IPS-NIHi11 (cell line): ENCODE measurements at regions not wholly inside any gene's neighbourhood (a gene's known extent, or its start where the extent isn't known, plus 50 kb on each side); places are given as distances from the start of the nearest gene placed in this dataset.
"Not testable (repeated sequence)": the region's sequence is repeated elsewhere in the genome, so short reads cannot be mapped to it uniquely, and the experiment has no call there.

Experiments used
- DNase-seq: peaks from one replicate; pipeline ENCODE4 v3.0.0; 2012; ENCODE audit warnings: mixed read lengths, low spot score

GRCh38 chr5:113721171-113721570, 207.7 kb downstream of the YTHDC2 start:
- no peak for DNase-seq

GRCh38 chr5:113723021-113723420, 209.5 kb downstream of the YTHDC2 start:
- DNase-seq, result no peak

GRCh38 chr5:113735751-113736150, 222.3 kb downstream of the YTHDC2 start:
- DNase-seq, result no peak

GRCh38 chr5:113742176-113742575, 228.7 kb downstream of the YTHDC2 start:
- DNase-seq, result no peak

GRCh38 chr5:113742639-113743038, 229.1 kb downstream of the YTHDC2 start:
- no peak for DNase-seq

- no peak for DNase-seq
These were observed 234.9 kb downstream of the YTHDC2 start for GRCh38 chr5:113748403-113748802.

- DNase-seq, result peak; percentile 14
These were observed 235.8 kb downstream of the YTHDC2 start for GRCh38 chr5:113749334-113749733.

- not testable (repeated sequence) for DNase-seq
These were observed 239.7 kb downstream of the YTHDC2 start for GRCh38 chr5:113753182-113753581.

- DNase-seq, result no peak
These were observed 242.0 kb downstream of the YTHDC2 start for GRCh38 chr5:113755516-113755915.

- DNase-seq, result no peak
These were observed 244.0 kb downstream of the YTHDC2 start for GRCh38 chr5:113757508-113757907.

GRCh38 chr5:113759505-113759904, 246.0 kb downstream of the YTHDC2 start:
- no peak for DNase-seq

- DNase-seq, result peak; percentile 19
These were observed 247.0 kb downstream of the YTHDC2 start for GRCh38 chr5:113760486-113760885.

- no peak for DNase-seq
These were observed 248.1 kb downstream of the YTHDC2 start for GRCh38 chr5:113761594-113761993.

GRCh38 chr5:113764382-113764781, 250.9 kb downstream of the YTHDC2 start:
- DNase-seq, result no peak

GRCh38 chr5:113766827-113767226, 253.3 kb downstream of the YTHDC2 start:
- not testable (repeated sequence) for DNase-seq

GRCh38 chr5:113770648-113771047, 257.2 kb downstream of the YTHDC2 start:
- DNase-seq, result peak; percentile 25

- DNase-seq, result no peak
These were observed 258.0 kb downstream of the YTHDC2 start for GRCh38 chr5:113771483-113771882.

GRCh38 chr5:113776168-113776567, 262.7 kb downstream of the YTHDC2 start:
- peak; percentile 31 for DNase-seq

- DNase-seq, result no peak
These were observed 263.5 kb downstream of the YTHDC2 start for GRCh38 chr5:113776832-113777525.

GRCh38 chr5:113778147-113778546, 264.7 kb downstream of the YTHDC2 start:
- no peak for DNase-seq

- DNase-seq, result no peak
These were observed 274.7 kb downstream of the YTHDC2 start for GRCh38 chr5:113788141-113788655.

GRCh38 chr5:113789769-113790168, 276.3 kb downstream of the YTHDC2 start:
- DNase-seq, result no peak

- DNase-seq, result no peak
These were observed 279.3 kb downstream of the YTHDC2 start for GRCh38 chr5:113792806-113793205.

- no peak for DNase-seq
These were observed 281.5 kb downstream of the YTHDC2 start for GRCh38 chr5:113794981-113795380.
